Upper lobe of left lung (tissue), 4 donors: ENCODE measurements at regions not wholly inside any gene's neighbourhood (a gene's known extent, or its start where the extent isn't known, plus 50 kb on each side); places are given as distances from the start of the nearest gene placed in this dataset.

Experiments used
- CTCF ChIP-seq, 6 experiments: fragments of 450-650 bp in 4 of 6; fragments of 200-600 bp in 2 of 6; sonication (generic) in 2 of 6; IDR thresholded peaks; one replicate each; pipeline ENCODE4 v1.5.1; 2016 to 2019; ENCODE audit warnings: antibody characterized with exemption in 6 of 6
- POLR2AphosphoS5 ChIP-seq, 2 donors: sonication (generic); formaldehyde crosslinking; IDR thresholded peaks; one replicate each; pipeline ENCODE4 v1.5.1; 2017; ENCODE audit warnings: antibody characterized with exemption in 2 of 2

DNA sequence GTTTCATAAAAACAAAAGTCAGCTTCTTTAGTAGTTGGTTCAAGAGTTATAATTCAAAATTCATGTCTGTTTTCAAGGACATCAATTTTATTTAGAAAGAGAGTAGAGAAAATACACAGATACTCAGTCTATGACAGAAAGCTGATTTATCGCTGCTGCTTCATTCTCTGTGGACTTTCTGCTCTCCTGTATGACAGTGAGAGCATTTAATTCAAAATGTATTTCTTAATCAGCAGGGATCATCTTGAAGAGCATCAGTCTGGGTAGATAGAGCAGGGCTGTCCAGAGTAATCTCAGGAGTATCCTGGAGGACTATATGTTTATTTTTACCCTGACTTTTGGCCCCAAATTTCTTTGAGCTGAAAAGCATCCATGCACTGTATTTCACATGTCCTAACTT, 1676.7 kb downstream of the REEP3 start:
- TF ChIP-seq CTCF (IDR thresholded peaks at IDR 0.05): no peak
- no peak for TF ChIP-seq POLR2AphosphoS5 (IDR thresholded peaks at IDR 0.05)
